HG03135 (cell line): ENCODE measurements at regions not wholly inside any gene's neighbourhood (a gene's known extent, or its start where the extent isn't known, plus 50 kb on each side); places are given as distances from the start of the nearest gene placed in this dataset.
A peak's percentile ranks its signal among the peaks of the same experiment; 100 is the strongest.

ENCODE experiments used
- ATAC-seq: cut with Tn5 transposase; IDR thresholded peaks from one replicate; pipeline ENCODE4 v1.9.1; 2021; ENCODE audit warnings: mild to moderate bottlenecking, moderate library complexity; ENCODE audit not compliant: unreplicated experiment

- no peak for ATAC-seq
These were observed 189.2 kb upstream of the POU3F3 start for GRCh38 chr2:104664672-104665071.

GRCh38 chr2:104668631-104669030 lies 185.3 kb upstream of the POU3F3 start:
- ATAC-seq: no peak

- ATAC-seq: no peak
These were observed 180.7 kb upstream of the POU3F3 start for GRCh38 chr2:104673225-104673624.

GRCh38 chr2:104678181-104678580 lies 175.7 kb upstream of the POU3F3 start:
- ATAC-seq: no peak

- no peak for ATAC-seq
These were observed 168.3 kb upstream of the POU3F3 start for GRCh38 chr2:104685591-104685990.

GRCh38 chr2:104687147-104687546 lies 166.8 kb upstream of the POU3F3 start:
- ATAC-seq: no peak

GRCh38 chr2:104690255-104690984 lies 163.5 kb upstream of the POU3F3 start:
- no peak for ATAC-seq

- ATAC-seq: no peak
These were observed 155.6 kb upstream of the POU3F3 start for GRCh38 chr2:104698276-104698675.

- ATAC-seq: no peak
These were observed 152.5 kb upstream of the POU3F3 start for GRCh38 chr2:104701411-104701911.

GRCh38 chr2:104702031-104702850 lies 151.7 kb upstream of the POU3F3 start:
- ATAC-seq: no peak

GRCh38 chr2:104703669-104704068 lies 150.2 kb upstream of the POU3F3 start:
- no peak for ATAC-seq

GRCh38 chr2:104704496-104705245 lies 149.2 kb upstream of the POU3F3 start:
- ATAC-seq: no peak

GRCh38 chr2:104707056-104707455 lies 146.9 kb upstream of the POU3F3 start:
- no peak for ATAC-seq

GRCh38 chr2:104708967-104709366 lies 144.9 kb upstream of the POU3F3 start:
- ATAC-seq: no peak

- no peak for ATAC-seq
These were observed 137.9 kb upstream of the POU3F3 start for GRCh38 chr2:104716061-104716460.

GRCh38 chr2:104733226-104733943 lies 120.5 kb upstream of the POU3F3 start:
- peak; percentile 96 for ATAC-seq

GRCh38 chr2:104734937-104735586 lies 118.9 kb upstream of the POU3F3 start:
- no peak for ATAC-seq

GRCh38 chr2:104736026-104736425 lies 117.9 kb upstream of the POU3F3 start:
- ATAC-seq: no peak

GRCh38 chr2:104741860-104742259 lies 112.1 kb upstream of the POU3F3 start:
- ATAC-seq: no peak

GRCh38 chr2:104744537-104744936 lies 109.4 kb upstream of the POU3F3 start:
- ATAC-seq: no peak
